ENCODE measurements at regions not wholly inside any gene's neighbourhood (a gene's known extent, or its start where the extent isn't known, plus 50 kb on each side); places are given as distances from the start of the nearest gene placed in this dataset.

DNA sequence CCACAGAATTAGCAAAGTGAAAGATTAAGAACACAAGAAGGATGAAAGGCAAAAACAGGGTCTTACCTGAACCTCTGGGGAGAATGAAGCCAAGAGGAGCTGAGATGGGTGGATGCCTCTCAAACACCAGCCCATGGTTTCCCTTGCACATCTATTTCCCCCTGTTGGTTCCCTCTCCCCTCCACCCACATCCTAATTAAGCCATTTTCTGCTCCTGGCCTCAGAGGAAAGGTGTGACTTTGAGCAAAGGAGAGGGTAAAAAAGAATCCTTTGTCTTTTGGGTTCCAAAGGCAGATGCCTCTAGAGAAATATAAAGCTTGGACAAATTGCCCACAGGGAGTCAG is 214.9 kb downstream of the RAP2A start:
- TF ChIP-seq, protein P1, sequence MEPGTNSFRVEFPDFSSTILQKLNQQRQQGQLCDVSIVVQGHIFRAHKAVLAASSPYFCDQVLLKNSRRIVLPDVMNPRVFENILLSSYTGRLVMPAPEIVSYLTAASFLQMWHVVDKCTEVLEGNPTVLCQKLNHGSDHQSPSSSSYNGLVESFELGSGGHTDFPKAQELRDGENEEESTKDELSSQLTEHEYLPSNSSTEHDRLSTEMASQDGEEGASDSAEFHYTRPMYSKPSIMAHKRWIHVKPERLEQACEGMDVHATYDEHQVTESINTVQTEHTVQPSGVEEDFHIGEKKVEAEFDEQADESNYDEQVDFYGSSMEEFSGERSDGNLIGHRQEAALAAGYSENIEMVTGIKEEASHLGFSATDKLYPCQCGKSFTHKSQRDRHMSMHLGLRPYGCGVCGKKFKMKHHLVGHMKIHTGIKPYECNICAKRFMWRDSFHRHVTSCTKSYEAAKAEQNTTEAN (CRISPR knock-in tag; IDR thresholded peaks at IDR 0.05), result no peak
- TF ChIP-seq, protein P2, sequence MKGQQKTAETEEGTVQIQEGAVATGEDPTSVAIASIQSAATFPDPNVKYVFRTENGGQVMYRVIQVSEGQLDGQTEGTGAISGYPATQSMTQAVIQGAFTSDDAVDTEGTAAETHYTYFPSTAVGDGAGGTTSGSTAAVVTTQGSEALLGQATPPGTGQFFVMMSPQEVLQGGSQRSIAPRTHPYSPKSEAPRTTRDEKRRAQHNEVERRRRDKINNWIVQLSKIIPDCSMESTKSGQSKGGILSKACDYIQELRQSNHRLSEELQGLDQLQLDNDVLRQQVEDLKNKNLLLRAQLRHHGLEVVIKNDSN (CRISPR knock-in tag; IDR thresholded peaks at IDR 0.05), result no peak
- TF ChIP-seq CREB1 (IDR thresholded peaks at IDR 0.05) (no peak), CREB1 (CRISPR knock-in tag; IDR thresholded peaks at IDR 0.05) (no peak), CREBBP (IDR thresholded peaks at IDR 0.05; ENCODE audit: low read depth, low read length) (no peak), POLR2A (conservative IDR thresholded peaks at IDR 0.05) (no peak), MAZ (CRISPR knock-in tag; conservative IDR thresholded peaks at IDR 0.05 in 1 of 2, IDR thresholded peaks at IDR 0.05 in 1 of 2) (no peak), U2AF2 (optimal IDR thresholded peaks at IDR 0.05; ENCODE audit: low read depth, low read length) (no peak), POLR3A (IDR thresholded peaks at IDR 0.05; ENCODE audit: borderline replicate concordance, extremely low read depth, insufficient read depth, insufficient read length) (no peak), DNMT1 (IDR thresholded peaks at IDR 0.05) (no peak), GTF2F1 (IDR thresholded peaks at IDR 0.05; ENCODE audit: low read depth, low read length) (no peak), SAFB2 (IDR thresholded peaks at IDR 0.05; ENCODE audit: borderline replicate concordance, low read depth, low read length, severe bottlenecking) (no peak), GATAD2A (IDR thresholded peaks at IDR 0.05) (no peak), ZNF436 (CRISPR knock-in tag; IDR thresholded peaks at IDR 0.05) (no peak), CXXC5 (CRISPR knock-in tag; IDR thresholded peaks at IDR 0.05) (no peak)
- TF ChIP-seq, protein P3, sequence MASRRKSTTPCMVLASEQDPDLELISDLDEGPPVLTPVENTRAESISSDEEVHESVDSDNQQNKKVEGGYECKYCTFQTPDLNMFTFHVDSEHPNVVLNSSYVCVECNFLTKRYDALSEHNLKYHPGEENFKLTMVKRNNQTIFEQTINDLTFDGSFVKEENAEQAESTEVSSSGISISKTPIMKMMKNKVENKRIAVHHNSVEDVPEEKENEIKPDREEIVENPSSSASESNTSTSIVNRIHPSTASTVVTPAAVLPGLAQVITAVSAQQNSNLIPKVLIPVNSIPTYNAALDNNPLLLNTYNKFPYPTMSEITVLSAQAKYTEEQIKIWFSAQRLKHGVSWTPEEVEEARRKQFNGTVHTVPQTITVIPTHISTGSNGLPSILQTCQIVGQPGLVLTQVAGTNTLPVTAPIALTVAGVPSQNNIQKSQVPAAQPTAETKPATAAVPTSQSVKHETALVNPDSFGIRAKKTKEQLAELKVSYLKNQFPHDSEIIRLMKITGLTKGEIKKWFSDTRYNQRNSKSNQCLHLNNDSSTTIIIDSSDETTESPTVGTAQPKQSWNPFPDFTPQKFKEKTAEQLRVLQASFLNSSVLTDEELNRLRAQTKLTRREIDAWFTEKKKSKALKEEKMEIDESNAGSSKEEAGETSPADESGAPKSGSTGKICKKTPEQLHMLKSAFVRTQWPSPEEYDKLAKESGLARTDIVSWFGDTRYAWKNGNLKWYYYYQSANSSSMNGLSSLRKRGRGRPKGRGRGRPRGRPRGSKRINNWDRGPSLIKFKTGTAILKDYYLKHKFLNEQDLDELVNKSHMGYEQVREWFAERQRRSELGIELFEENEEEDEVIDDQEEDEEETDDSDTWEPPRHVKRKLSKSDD (conservative IDR thresholded peaks at IDR 0.05; ENCODE audit: low read length), result no peak
- TF ChIP-seq, protein P4, sequence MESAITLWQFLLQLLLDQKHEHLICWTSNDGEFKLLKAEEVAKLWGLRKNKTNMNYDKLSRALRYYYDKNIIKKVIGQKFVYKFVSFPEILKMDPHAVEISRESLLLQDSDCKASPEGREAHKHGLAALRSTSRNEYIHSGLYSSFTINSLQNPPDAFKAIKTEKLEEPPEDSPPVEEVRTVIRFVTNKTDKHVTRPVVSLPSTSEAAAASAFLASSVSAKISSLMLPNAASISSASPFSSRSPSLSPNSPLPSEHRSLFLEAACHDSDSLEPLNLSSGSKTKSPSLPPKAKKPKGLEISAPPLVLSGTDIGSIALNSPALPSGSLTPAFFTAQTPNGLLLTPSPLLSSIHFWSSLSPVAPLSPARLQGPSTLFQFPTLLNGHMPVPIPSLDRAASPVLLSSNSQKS (CRISPR knock-in tag; IDR thresholded peaks at IDR 0.05), result no peak
- TF ChIP-seq, protein P5, sequence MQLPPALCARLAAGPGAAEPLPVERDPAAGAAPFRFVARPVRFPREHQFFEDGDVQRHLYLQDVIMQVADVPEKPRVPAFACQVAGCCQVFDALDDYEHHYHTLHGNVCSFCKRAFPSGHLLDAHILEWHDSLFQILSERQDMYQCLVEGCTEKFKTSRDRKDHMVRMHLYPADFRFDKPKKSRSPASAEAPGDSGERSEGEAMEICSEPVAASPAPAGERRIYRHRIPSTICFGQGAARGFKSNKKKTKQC (CRISPR knock-in tag; IDR thresholded peaks at IDR 0.05), result no peak

More for the DNA sequence above, 214.9 kb downstream of the RAP2A start:
- Histone ChIP-seq H3K4me2 (ENCODE audit: insufficient read depth, low read length) (no peak overlapping the region), H4K20me1 (replicated peaks; ENCODE audit: control insufficient read depth, insufficient read depth, low read length) (no peaks in the 10 kb centered on the region), H3K4me1 (replicated peaks in 1 of 2; ENCODE audit: control insufficient read depth in 2 of 2, insufficient read depth in 2 of 2, low read length in 2 of 2) (no peaks in the 10 kb centered on the region), H3K9me1 (ENCODE audit: control insufficient read depth, insufficient read depth, low read length) (no peaks in the 10 kb centered on the region), H3K4me3 (no peak overlapping the region), H3K36me3 (ENCODE audit: control insufficient read depth, insufficient read depth, low read length) (no peaks in the 10 kb centered on the region), H2AFZ (ENCODE audit: low read depth, low read length) (no peak overlapping the region), H3K9ac (ENCODE audit: insufficient read depth in 1 of 2, low read depth in 2 of 2, low read length in 2 of 2) (no peak overlapping the region), H3K9me3 (replicated peaks; ENCODE audit: control insufficient read depth, insufficient read depth, low read depth, low read length) (no peaks in the 10 kb centered on the region), H3K79me2 (ENCODE audit: control insufficient read depth, insufficient read depth, low read length) (no peaks in the 10 kb centered on the region), H3K27me3 (ENCODE audit: control insufficient read depth in 2 of 2, insufficient read depth in 2 of 2, low read length in 2 of 2) (peaks cover 0 to 6% of the 10 kb centered on the region in 2 experiments; a peak in 1 of 5 replicates), H3K27ac (ENCODE audit: extremely low read depth, low read depth, low read length) (no peak overlapping the region)
- CTCF ChIA-PET (ENCODE audit: low intra/inter-chr PET ratio), result no interaction called here
- no peak for ATAC-seq
- POLR2A ChIA-PET, result interaction anchor here (0.6 kb wide), 1 partner anchor 1254 kb away, joined by 3 read pairs; no protein-coding TSS in a partner anchor
- intact Hi-C loops (cut with micrococcal nuclease), result no loop called here
- BruUV-seq (replicated peaks), result no TSS peak
- in situ Hi-C loops (cut with MboI), result no loop called here
- FAIRE-seq, result no peak
- no peak for DNase-seq (ENCODE audit: extremely low read depth in 1 of 4, low spot score in 3 of 4)

All from K562 (cell line).